ENCODE measurements at regions not wholly inside any gene's neighbourhood (a gene's known extent, or its start where the extent isn't known, plus 50 kb on each side); places are given as distances from the start of the nearest gene placed in this dataset.

GRCh38 chr7:46809886-46810285 is 772.0 kb downstream of the TNS3 start:
- no TSS peak for BruUV-seq (replicated peaks)

GRCh38 chr7:46806856-46807255 is 775.1 kb downstream of the TNS3 start:
- no TSS peak for BruUV-seq (replicated peaks)
- H4K20me1 ChIP-seq (ENCODE audit: insufficient read depth, low read length) = no peaks in the 10 kb centered on the region
- POLR2A ChIA-PET = interaction anchor here (0.6 to 1.2 kb wide), 3 partner anchors 10 to 329 kb away, joined by 3 read pairs; no protein-coding TSS in a partner anchor

More at GRCh38 chr7:46809886-46810285, 772.0 kb downstream of the TNS3 start:
- CTCF ChIA-PET (ENCODE audit: unreplicated experiment) = no interaction called here
- H3K27ac ChIP-seq (ENCODE audit: low read depth, low read length, poor library complexity, severe bottlenecking) = no peak overlapping the region
- no peaks in the 10 kb centered on the region for H4K20me1 ChIP-seq (ENCODE audit: insufficient read depth, low read length)
- H3K9me2 ChIP-seq (ENCODE audit: insufficient read depth, low read length) = no peaks in the 10 kb centered on the region
- no peak overlapping the region for H3K4me3 ChIP-seq (ENCODE audit: low read depth, low read length, poor library complexity, severe bottlenecking)
- H3K9me3 ChIP-seq (ENCODE audit: low read length) = no peaks in the 10 kb centered on the region
- H3K79me2 ChIP-seq (ENCODE audit: insufficient read depth, low read depth, low read length) = no peaks in the 10 kb centered on the region
- no peaks in the 10 kb centered on the region for H3K4me1 ChIP-seq (ENCODE audit: insufficient read depth, low read length, poor library complexity, severe bottlenecking)
- DNase-seq (ENCODE audit: low spot score) = no peak
- TF ChIP-seq CTCF (conservative IDR thresholded peaks at IDR 0.05; ENCODE audit: low read length) (no peak), EZH2phosphoT487 (IDR thresholded peaks at IDR 0.05; ENCODE audit: borderline replicate concordance, low read depth, low read length) (no peak)
- no peak overlapping the region for H3K4me2 ChIP-seq (ENCODE audit: low read length)
- no peaks in the 10 kb centered on the region for H3K36me3 ChIP-seq (ENCODE audit: insufficient read depth, low read length)
- POLR2A ChIA-PET = interaction anchor here (0.6 kb wide), 1 partner anchor 848 kb away, joined by 4 read pairs; no protein-coding TSS in a partner anchor
- intact Hi-C loops (cut with micrococcal nuclease; ENCODE audit: unreplicated experiment) = no loop called here
- no peak overlapping the region for H2AFZ ChIP-seq (ENCODE audit: low read length)

More at GRCh38 chr7:46806856-46807255, 775.1 kb downstream of the TNS3 start:
- no peak for TF ChIP-seq EZH2phosphoT487 (IDR thresholded peaks at IDR 0.05; ENCODE audit: borderline replicate concordance, low read depth, low read length)
- TF ChIP-seq CTCF (conservative IDR thresholded peaks at IDR 0.05; ENCODE audit: low read length) = no peak
- H3K9me3 ChIP-seq (ENCODE audit: low read length) = no peaks in the 10 kb centered on the region
- H3K27ac ChIP-seq (ENCODE audit: low read depth, low read length, poor library complexity, severe bottlenecking) = no peak overlapping the region
- H3K79me2 ChIP-seq (ENCODE audit: insufficient read depth, low read depth, low read length) = no peaks in the 10 kb centered on the region
- DNase-seq (ENCODE audit: low spot score) = no peak
- intact Hi-C loops (cut with micrococcal nuclease; ENCODE audit: unreplicated experiment) = no loop called here
- no peak overlapping the region for H2AFZ ChIP-seq (ENCODE audit: low read length)
- no peaks in the 10 kb centered on the region for H3K4me1 ChIP-seq (ENCODE audit: insufficient read depth, low read length, poor library complexity, severe bottlenecking)
- CTCF ChIA-PET (ENCODE audit: unreplicated experiment) = no interaction called here
- no peaks in the 10 kb centered on the region for H3K9me2 ChIP-seq (ENCODE audit: insufficient read depth, low read length)
- no peaks in the 10 kb centered on the region for H3K36me3 ChIP-seq (ENCODE audit: insufficient read depth, low read length)
- H3K4me2 ChIP-seq (ENCODE audit: low read length) = no peak overlapping the region
- H3K4me3 ChIP-seq (ENCODE audit: low read depth, low read length, poor library complexity, severe bottlenecking) = no peak overlapping the region
